ENCODE measurements at regions not wholly inside any gene's neighbourhood (a gene's known extent, or its start where the extent isn't known, plus 50 kb on each side); places are given as distances from the start of the nearest gene placed in this dataset.
"Not testable (repeated sequence)": the region's sequence is repeated elsewhere in the genome, so short reads cannot be mapped to it uniquely, and the experiment has no call there.

DNA sequence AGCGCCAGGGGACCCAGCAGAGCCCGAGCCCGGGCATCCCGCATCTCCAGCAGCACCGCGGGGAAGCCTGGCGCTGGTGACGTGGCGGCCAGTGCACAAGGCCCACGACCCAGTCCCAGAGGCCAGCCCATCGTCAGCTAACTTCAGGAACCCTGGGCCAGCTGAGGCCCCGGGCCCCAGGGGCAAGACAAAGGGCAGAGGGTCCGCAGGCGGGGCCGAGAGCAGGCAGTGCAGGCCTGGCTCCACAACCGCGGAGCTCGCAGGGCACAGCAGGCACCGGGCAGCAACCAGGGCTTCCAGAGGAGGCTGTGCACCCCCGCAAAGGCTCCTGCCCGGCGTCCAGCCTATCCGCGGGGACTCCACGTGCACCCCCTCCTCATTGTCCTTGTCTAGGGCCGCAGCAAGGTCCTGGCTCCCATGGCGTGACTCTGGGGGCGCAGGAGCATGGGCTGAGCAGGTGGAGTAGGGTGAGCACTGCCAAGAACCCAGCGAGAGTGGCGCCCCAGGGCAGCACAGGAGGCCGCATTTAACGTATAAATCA, 352.5 kb downstream of the KCNJ18 start:
- DNase-seq (ENCODE audit: low spot score), result not testable (repeated sequence)

- not testable (repeated sequence) for DNase-seq (ENCODE audit: low spot score)
Observed at GRCh38 chr17:22047521-22047920, 355.2 kb downstream of the KCNJ18 start.

GRCh38 chr17:22048226-22048625, 355.9 kb downstream of the KCNJ18 start:
- not testable (repeated sequence) for DNase-seq (ENCODE audit: low spot score)

GRCh38 chr17:22050766-22051165, 358.4 kb downstream of the KCNJ18 start:
- not testable (repeated sequence) for DNase-seq (ENCODE audit: low spot score)

DNA sequence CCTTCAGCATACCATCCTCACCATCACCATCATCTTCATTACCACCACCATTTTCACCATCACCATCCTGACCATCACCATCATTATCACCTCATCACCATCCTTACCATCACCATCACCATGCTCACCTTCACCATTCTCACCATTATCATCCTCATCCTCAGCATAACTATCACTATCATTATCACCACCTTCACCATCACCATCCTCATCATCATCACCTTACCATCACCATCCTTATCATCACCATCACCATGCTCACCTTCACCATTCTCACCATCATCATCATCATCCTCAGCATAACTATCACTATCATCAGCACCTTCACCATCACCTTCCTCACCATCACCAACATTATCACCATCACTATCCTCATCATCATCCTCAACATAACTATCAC, 360.4 kb downstream of the KCNJ18 start:
- not testable (repeated sequence) for DNase-seq (ENCODE audit: low spot score)

- not testable (repeated sequence) for DNase-seq (ENCODE audit: low spot score)
Observed at GRCh38 chr17:22056566-22056965, 364.2 kb downstream of the KCNJ18 start.

DNA sequence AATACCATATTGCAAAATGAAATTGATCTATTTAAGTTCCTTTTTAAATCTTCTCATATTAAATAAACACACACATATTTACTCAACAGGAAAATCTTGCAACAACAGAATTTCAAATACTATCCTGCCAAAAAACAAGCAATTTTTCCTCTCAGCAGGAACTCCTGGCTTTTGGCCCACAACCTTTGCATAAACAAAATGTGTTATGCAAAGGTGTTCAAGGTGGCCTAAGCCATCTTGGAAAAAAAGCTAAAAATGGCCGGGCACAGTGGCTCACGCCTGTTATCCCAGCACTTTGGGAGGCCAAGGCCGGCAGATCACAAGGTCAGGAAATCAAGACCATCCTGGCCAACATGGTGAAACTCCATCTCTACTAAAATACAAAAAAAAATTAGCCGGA, 383.6 kb downstream of the KCNJ18 start:
- DNase-seq (ENCODE audit: low spot score), result not testable (repeated sequence)

DNA sequence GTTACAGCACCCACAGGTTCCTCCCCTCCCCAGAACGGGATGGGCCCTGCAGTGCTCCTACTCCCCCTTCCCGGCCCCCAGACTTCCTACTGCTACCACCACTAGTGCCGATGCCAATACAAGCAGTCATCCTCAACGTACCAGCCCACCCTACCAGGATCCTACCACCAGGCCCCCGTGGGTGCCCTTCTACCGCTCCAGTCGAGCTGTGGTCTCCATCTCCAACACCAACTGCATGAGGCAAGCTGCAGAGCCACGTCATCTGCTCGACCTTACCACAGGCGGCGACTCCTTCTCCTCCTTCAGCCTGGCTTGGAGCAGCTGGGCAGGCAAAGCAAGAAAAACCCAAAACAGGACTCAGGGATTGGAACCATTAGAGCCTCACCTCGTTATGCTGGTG, 396.3 kb downstream of the KCNJ18 start:
- DNase-seq (ENCODE audit: low spot score), result not testable (repeated sequence)

DNA sequence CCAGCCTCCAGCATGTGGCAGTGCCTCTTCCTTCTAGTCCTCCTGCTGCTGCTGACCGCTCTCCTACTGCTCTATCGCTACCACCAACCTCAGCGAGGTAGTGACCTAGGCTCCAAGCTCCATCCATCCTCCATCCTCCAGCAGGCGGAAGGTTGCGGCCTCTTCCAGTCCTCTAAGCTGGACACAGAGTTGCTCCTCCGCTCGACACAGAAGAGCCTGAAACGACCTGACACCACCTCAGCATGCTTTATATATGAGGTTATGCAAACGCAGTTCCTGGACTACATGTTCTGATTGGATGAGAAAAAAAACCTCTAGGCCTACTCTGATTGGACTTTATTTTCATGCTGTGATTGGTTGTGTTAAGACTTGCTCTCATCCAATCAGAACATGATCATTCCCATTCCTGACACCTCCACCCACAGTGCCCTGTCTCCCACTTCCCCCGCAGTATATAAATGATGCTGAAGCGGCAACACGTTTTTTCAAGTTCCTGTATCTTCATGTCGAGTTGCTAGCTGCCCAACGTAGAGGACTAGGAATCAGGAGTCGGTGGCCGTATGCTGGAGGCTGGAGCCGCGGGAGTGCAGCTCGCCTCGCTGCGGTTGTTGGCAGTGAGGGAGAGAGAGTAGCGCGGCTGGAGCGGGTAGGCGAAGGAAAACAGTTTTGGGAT, 398.1 kb downstream of the KCNJ18 start:
- DNase-seq (ENCODE audit: low spot score), result no peak

- DNase-seq (ENCODE audit: low spot score), result not testable (repeated sequence)
Observed at GRCh38 chr17:22091041-22091679, 398.8 kb downstream of the KCNJ18 start.

GRCh38 chr17:22091840-22092239, 399.5 kb downstream of the KCNJ18 start:
- DNase-seq (ENCODE audit: low spot score), result not testable (repeated sequence)

GRCh38 chr17:22095414-22095813, 403.1 kb downstream of the KCNJ18 start:
- DNase-seq (ENCODE audit: low spot score), result not testable (repeated sequence)

DNA sequence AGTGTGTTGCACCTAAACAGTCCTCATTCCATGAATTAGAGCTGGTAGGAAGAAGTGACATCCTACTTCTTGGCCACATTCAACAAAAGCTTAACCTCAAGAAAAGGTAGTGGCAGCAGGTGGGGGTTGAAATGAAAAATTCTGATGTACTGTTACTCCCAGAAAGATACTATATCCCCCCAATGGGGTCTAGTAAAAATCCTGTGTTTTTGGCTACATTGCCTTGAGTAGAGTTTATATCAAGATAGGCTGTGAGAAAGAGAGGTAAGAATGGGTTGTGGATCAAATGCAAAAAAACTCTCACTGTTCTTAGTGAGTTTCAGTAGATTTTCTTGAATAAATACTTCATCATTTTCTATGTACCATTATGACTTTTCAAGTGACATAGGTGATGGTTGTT, 407.3 kb downstream of the KCNJ18 start:
- not testable (repeated sequence) for DNase-seq (ENCODE audit: low spot score)

GRCh38 chr17:22102177-22102576, 409.9 kb downstream of the KCNJ18 start:
- DNase-seq (ENCODE audit: low spot score), result no peak

DNA sequence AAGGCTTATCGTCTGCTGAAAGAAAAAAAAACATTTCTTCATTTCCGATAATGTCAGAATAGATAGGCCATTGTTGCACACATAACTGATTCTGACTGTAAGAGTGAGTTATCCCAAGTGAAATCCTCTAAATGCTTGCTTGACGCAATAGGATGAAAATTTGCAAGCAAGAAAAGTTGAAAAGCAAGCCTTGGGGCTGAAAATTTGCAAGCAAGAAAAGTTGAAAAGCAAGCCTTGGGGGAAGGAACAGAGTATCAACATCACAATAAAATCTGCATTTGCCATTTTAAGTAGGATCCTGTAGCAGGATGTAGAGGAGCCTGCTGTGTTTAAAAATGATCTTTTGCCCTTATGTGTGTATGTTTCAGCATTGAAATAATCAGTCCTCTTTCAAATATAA, 424.4 kb downstream of the KCNJ18 start:
- not testable (repeated sequence) for DNase-seq (ENCODE audit: low spot score)

DNA sequence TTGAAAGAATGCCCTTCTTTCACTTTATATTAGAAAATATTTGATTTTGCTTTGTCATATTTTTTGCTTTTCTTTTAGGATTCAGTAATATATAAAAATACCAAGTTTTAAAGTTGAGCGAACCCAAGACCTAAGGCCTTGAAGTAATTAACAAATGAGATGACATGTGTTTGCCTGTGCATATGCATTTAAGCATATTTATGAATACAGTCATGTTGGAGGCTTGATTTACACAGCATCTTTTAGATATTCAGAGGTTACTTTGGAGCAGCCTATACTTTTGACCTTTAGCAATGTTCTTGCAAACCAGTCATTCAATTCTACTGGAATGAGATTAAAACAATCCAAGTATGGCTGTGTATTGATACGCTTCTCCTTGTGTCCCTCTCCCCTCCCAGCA, 425.1 kb downstream of the KCNJ18 start:
- not testable (repeated sequence) for DNase-seq (ENCODE audit: low spot score)

- not testable (repeated sequence) for DNase-seq (ENCODE audit: low spot score)
Observed at GRCh38 chr17:22119016-22119415, 426.7 kb downstream of the KCNJ18 start.

DNA sequence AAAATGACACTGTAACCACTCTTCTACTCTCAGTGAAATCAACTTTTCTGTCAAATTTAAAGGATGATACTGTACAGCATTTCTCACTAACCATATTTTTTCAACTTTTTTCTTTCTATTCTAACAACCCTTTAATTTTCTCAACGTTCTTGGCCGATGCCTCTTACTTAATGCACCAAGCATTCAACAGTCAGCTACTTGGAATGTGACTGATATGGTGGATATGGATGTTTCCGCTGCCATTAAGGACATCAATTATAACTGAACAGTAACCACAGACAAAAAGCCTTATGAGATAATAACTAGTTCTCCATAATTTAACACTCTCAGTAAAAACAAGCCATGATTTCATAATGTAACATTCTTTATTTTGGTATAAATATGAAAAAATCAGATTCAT, 427.4 kb downstream of the KCNJ18 start:
- not testable (repeated sequence) for DNase-seq (ENCODE audit: low spot score)

DNA sequence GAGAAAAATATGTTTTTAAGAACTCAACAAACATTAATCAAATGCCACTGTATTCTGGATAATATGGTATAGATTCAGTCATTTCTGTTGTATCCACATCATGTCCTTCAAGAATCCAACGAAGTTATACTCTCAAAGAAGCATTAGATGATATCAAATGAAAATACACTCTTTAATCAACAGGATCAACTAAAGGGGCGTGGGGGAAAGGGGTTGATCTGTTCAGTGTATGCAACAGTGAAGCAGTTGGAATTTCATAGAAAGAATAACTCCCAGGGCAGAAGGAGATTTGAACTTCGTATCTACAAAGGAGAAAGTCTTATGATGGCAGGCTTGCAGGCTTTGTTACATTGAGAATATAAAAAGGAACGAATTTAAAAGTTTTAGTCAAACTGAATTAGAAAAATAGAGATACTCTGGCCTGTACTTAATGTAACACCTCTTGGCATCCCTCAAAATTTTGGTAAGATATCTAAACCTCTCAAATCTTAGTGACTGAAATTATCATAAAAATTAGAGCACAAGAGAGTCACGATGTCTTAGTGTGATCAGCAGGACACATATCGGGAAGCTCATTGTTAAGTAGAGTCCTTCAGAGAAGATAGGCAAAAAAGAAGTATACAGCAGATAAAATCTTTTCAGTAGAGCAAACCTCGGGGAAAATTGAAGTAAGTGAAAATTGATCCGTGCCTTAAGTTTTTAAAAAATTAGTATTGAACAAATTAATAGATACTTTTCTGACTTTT, 431.4 kb downstream of the KCNJ18 start:
- DNase-seq (ENCODE audit: low spot score), result no peak

GRCh38 chr17:22128171-22128570, 435.8 kb downstream of the KCNJ18 start:
- no peak for DNase-seq (ENCODE audit: low spot score)

DNA sequence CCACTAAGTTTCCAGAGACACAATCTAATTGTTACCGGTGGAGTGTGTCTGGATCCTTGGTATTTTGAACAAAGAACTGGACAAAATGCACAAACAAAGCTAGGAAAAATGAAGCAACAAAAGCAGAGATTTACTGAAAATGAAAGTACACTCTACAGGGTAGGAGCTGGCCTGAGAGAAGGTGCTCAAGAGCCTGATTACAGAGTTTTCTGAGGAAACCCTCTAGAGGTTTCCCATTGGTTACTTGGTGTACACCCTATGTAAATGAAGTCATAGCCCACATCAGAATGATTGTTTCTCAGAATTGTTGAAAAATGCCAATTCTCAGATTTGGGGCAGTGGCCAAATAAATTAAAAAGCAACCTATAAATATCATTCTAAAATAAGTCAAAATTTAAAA, 436.4 kb downstream of the KCNJ18 start:
- DNase-seq (ENCODE audit: low spot score), result no peak

DNA sequence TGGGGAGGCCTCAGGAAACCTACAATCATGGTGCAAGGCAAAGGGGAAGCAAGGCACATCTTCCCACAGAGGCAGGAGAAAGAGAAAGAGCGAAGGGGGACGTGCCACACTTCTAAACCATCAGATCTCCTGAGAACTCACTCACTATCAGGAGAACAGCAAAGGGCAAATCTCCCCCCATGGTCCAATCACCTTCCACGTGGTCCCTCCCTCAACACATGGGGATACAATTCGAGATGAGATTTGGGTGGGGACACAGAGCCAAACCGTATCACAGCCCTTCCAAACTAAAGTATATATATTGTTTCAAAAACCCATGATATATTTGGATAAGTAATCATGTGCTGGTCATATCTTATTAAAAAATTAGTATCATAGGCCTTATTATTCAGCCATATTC, 437.6 kb downstream of the KCNJ18 start:
- DNase-seq (ENCODE audit: low spot score), result not testable (repeated sequence)

GRCh38 chr17:22131740-22132139, 439.4 kb downstream of the KCNJ18 start:
- no peak for DNase-seq (ENCODE audit: low spot score)
